ENCODE measurements at regions not wholly inside any gene's neighbourhood (a gene's known extent, or its start where the extent isn't known, plus 50 kb on each side); places are given as distances from the start of the nearest gene placed in this dataset.

DNA sequence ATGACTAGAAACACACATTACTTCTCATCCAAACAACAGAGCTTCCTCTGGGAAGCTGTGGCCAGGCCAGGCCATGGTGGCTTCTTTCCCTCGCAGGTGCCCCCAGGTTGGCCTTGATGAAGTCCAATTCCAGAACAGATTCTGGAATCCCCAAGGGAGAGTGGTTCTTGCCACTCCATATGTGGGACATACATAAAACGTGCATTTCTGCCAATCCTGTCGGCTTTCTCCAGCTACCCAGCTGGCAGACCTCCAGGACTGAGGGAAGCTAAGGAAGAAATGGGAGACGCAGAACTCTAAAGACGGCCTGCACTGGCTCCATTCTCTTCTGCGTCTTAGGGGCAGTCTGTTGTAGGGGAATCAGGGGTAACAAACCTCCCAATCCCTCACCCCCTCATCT lies 219.2 kb upstream of the CDH5 start:
- TF ChIP-seq, protein P1, sequence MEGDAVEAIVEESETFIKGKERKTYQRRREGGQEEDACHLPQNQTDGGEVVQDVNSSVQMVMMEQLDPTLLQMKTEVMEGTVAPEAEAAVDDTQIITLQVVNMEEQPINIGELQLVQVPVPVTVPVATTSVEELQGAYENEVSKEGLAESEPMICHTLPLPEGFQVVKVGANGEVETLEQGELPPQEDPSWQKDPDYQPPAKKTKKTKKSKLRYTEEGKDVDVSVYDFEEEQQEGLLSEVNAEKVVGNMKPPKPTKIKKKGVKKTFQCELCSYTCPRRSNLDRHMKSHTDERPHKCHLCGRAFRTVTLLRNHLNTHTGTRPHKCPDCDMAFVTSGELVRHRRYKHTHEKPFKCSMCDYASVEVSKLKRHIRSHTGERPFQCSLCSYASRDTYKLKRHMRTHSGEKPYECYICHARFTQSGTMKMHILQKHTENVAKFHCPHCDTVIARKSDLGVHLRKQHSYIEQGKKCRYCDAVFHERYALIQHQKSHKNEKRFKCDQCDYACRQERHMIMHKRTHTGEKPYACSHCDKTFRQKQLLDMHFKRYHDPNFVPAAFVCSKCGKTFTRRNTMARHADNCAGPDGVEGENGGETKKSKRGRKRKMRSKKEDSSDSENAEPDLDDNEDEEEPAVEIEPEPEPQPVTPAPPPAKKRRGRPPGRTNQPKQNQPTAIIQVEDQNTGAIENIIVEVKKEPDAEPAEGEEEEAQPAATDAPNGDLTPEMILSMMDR (conservative IDR thresholded peaks at IDR 0.05 in 1 of 2, IDR thresholded peaks at IDR 0.05 in 1 of 2; ENCODE audit: extremely low read depth in 1 of 2, insufficient read depth in 1 of 2, low read depth in 1 of 2, low read length in 2 of 2) = no peak
- no peak for TF ChIP-seq EZH2 (IDR thresholded peaks at IDR 0.05; ENCODE audit: borderline replicate concordance, low read length)
